Kidney epithelial cell (primary cell): ENCODE measurements at regions not wholly inside any gene's neighbourhood (a gene's known extent, or its start where the extent isn't known, plus 50 kb on each side); places are given as distances from the start of the nearest gene placed in this dataset.
"Not testable (repeated sequence)": the region's sequence is repeated elsewhere in the genome, so short reads cannot be mapped to it uniquely, and the experiment has no call there.

Source experiments
- DNase-seq: peaks from one replicate; pipeline ENCODE4 v3.0.0-alpha.2; 2010; ENCODE audit warnings: low read depth
- H3K27me3 ChIP-seq: 2 replicates; pipeline ENCODE4 v1.6.0; 2011; ENCODE audit warnings: low read length; ENCODE audit not compliant: control insufficient read depth, insufficient read depth
- H3K36me3 ChIP-seq: 2 replicates; pipeline ENCODE4 v1.5.1; 2011; ENCODE audit warnings: low read length; ENCODE audit not compliant: control insufficient read depth, insufficient read depth
- H3K4me3 ChIP-seq: 2 replicates; pipeline ENCODE4 v1.5.1; 2011; ENCODE audit warnings: low read depth, mild to moderate bottlenecking, control low read depth, low read length
- CTCF ChIP-seq: IDR thresholded peaks from 2 replicates; pipeline ENCODE4 v1.5.1; 2011; ENCODE audit warnings: mild to moderate bottlenecking, moderate library complexity, low read length, control low read depth, inconsistent platforms; ENCODE audit not compliant: insufficient read depth, poor library complexity, severe bottlenecking

- H3K27me3 ChIP-seq = no peaks in the 10 kb centered on the region
- no peak for TF ChIP-seq CTCF
- H3K4me3 ChIP-seq = no peak overlapping the region
- H3K36me3 ChIP-seq = no peaks in the 10 kb centered on the region
- no peak for DNase-seq
Measured at GRCh38 chr2:188678882-188679281, 295.3 kb upstream of the COL3A1 start.

- no peaks in the 10 kb centered on the region for H3K27me3 ChIP-seq
- no peaks in the 10 kb centered on the region for H3K36me3 ChIP-seq
- TF ChIP-seq CTCF = no peak
- no peak overlapping the region for H3K4me3 ChIP-seq
- no peak for DNase-seq
Measured at GRCh38 chr2:188682838-188683237, 291.3 kb upstream of the COL3A1 start.

GRCh38 chr2:188684795-188685194, 289.4 kb upstream of the COL3A1 start:
- no peak for DNase-seq
- Histone ChIP-seq H3K27me3 (no peaks in the 10 kb centered on the region), H3K4me3 (no peak overlapping the region), H3K36me3 (no peaks in the 10 kb centered on the region)
- TF ChIP-seq CTCF = no peak

GRCh38 chr2:188693111-188693510, 281.1 kb upstream of the COL3A1 start:
- no peak for DNase-seq

GRCh38 chr2:188693771-188694170, 280.4 kb upstream of the COL3A1 start:
- Histone ChIP-seq H3K4me3 (no peak overlapping the region), H3K27me3 (no peaks in the 10 kb centered on the region), H3K36me3 (no peaks in the 10 kb centered on the region)
- TF ChIP-seq CTCF = no peak
- no peak for DNase-seq

More at GRCh38 chr2:188693111-188693510, 281.1 kb upstream of the COL3A1 start:
- H3K27me3 ChIP-seq = no peaks in the 10 kb centered on the region
- H3K4me3 ChIP-seq = no peak overlapping the region
- TF ChIP-seq CTCF = no peak
- no peaks in the 10 kb centered on the region for H3K36me3 ChIP-seq

- no peaks in the 10 kb centered on the region for H3K27me3 ChIP-seq
- no peaks in the 10 kb centered on the region for H3K36me3 ChIP-seq
- DNase-seq = no peak
- no peak overlapping the region for H3K4me3 ChIP-seq
- TF ChIP-seq CTCF = no peak
Measured at GRCh38 chr2:188695953-188696352, 278.2 kb upstream of the COL3A1 start.

GRCh38 chr2:188698151-188698550, 276.0 kb upstream of the COL3A1 start:
- H3K4me3 ChIP-seq, H3K27me3 ChIP-seq, DNase-seq, H3K36me3 ChIP-seq: not testable (repeated sequence)
